GM06990 (cell line): ENCODE measurements at regions not wholly inside any gene's neighbourhood (a gene's known extent, or its start where the extent isn't known, plus 50 kb on each side); places are given as distances from the start of the nearest gene placed in this dataset.

Experiments used
- DNase-seq: peaks from one replicate; pipeline ENCODE4 v3.0.0-alpha.2; 2011; ENCODE audit not compliant: insufficient read length; ENCODE audit errors: extremely low read depth
- H3K27me3 ChIP-seq: replicated peaks from 2 replicates; pipeline ENCODE4 v1.6.0; 2011; ENCODE audit warnings: low read length; ENCODE audit not compliant: control insufficient read depth, insufficient read depth
- H3K36me3 ChIP-seq: 2 replicates; pipeline ENCODE4 v1.5.1; 2011; ENCODE audit warnings: low read length; ENCODE audit not compliant: control insufficient read depth, insufficient read depth
- H3K4me3 ChIP-seq: replicated peaks from 2 replicates; pipeline ENCODE4 v1.5.1; 2011; ENCODE audit warnings: low read depth, mild to moderate bottlenecking, control low read depth, low read length
- CTCF ChIP-seq: IDR thresholded peaks from 2 replicates; pipeline ENCODE4 v1.5.1; 2011; ENCODE audit warnings: low read length, control low read depth, mild to moderate bottlenecking, inconsistent platforms; ENCODE audit not compliant: insufficient read depth, poor library complexity, severe bottlenecking

- no peak for TF ChIP-seq CTCF
- no peak for DNase-seq
- Histone ChIP-seq H3K36me3 (no peaks in the 10 kb centered on the region), H3K4me3 (no peak overlapping the region), H3K27me3 (no peaks in the 10 kb centered on the region; the same call in 1 of the 2 replicates)
Measured at GRCh38 chr17:79279320-79279719, 204.7 kb downstream of the ENGASE start.

- Histone ChIP-seq H3K4me3 (no peak overlapping the region), H3K27me3 (no peaks in the 10 kb centered on the region), H3K36me3 (no peaks in the 10 kb centered on the region)
- DNase-seq = no peak
- TF ChIP-seq CTCF = no peak
Measured at GRCh38 chr17:79276821-79277220, 202.2 kb downstream of the ENGASE start.

DNA sequence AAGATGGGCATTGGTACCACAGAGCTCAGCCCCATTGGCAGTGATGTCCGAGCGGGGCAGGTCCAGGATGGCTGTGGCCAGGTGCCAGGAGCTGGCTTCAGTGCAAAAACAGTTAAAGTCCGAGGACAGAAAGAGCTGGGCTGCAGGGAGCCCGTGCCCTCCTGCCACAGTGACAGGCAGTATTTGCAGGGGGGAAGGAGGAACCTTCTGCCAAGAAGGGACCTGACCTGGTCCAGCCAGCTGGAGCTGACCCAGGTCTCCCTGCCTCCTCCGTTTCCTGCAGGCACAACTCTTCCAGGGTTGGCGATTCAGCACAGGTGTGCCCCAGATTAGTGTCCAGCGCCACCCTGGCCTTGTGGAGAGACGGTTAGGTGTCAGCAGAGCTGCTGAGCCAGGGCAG lies 199.0 kb downstream of the ENGASE start:
- no peak overlapping the region for H3K4me3 ChIP-seq
- H3K27me3 ChIP-seq = peaks cover under 1% of the 10 kb centered on the region
- no peak for DNase-seq
- no peak for TF ChIP-seq CTCF
- H3K36me3 ChIP-seq = no peaks in the 10 kb centered on the region

GRCh38 chr17:79272666-79273219 lies 198.1 kb downstream of the ENGASE start:
- Histone ChIP-seq H3K27me3 (peaks cover 2% of the 10 kb centered on the region), H3K36me3 (no peaks in the 10 kb centered on the region), H3K4me3 (no peak overlapping the region)
- TF ChIP-seq CTCF = no peak
- no peak for DNase-seq

DNA sequence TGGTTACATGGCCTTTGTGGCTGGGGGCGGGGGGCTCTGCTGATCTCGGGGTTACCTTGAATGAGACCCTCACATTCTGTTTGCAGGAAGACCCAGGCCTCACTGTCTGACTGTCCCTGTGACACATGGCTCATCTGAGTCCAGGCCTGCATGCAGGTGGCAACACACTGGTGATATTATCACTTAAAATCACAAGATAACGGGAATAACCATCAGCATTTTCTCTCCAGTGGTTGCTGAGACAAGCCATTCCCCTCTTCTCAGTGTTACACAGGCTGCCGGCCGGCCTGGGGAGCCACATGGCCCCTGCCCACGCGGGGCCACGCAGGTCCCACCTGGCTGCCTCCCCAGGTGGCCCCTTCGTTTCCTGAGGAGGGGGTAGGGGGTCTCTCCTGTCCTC lies 197.6 kb downstream of the ENGASE start:
- DNase-seq = no peak
- Histone ChIP-seq H3K4me3 (no peak overlapping the region), H3K36me3 (no peaks in the 10 kb centered on the region), H3K27me3 (peaks cover 2% of the 10 kb centered on the region)
- no peak for TF ChIP-seq CTCF

DNA sequence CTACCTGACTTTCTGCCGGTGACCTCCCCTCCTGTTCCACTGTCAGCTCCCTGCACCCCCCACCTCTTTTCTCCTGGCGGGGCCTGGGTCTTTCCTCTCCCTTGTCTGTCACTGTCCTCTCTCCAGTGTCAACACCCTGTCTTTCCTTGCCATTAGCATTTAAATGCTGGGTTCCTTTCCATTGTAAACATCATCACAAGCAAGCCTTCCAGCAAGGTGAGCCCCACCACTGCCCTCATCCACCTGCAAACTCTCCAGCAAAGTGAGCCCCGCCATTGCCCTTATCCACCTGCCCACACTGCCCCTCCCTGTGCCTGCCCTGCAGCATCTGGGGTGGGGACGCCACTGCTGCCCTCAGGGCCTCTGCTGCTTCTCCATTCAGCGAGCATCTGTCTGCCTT lies 195.0 kb downstream of the ENGASE start:
- TF ChIP-seq CTCF = no peak
- no peaks in the 10 kb centered on the region for H3K36me3 ChIP-seq
- DNase-seq = no peak
- H3K4me3 ChIP-seq = no peak overlapping the region
- H3K27me3 ChIP-seq = peaks cover 2% of the 10 kb centered on the region
